ENCODE measurements at regions not wholly inside any gene's neighbourhood (a gene's known extent, or its start where the extent isn't known, plus 50 kb on each side); places are given as distances from the start of the nearest gene placed in this dataset.

DNA sequence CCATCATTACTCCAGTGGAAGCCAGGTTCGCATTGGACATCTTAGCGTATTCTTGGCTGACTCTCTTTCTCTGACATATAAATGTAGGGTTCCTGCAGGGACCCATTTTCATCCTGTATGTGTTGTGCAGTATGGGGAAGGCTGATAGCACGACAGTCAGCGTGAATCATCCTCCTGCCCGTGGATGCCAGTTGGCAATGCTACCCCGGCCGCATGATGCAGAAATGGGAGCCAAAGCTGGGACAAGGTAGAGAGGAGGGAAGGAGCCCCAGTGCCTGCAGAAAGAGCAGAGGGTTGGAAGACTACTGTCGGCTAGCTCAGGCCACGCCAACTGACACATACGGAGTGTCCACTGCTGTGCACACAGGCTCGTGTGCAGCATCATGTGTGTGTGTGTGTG, 251.6 kb downstream of the SKAP2 start:
- DNase-seq: no peak

DNA sequence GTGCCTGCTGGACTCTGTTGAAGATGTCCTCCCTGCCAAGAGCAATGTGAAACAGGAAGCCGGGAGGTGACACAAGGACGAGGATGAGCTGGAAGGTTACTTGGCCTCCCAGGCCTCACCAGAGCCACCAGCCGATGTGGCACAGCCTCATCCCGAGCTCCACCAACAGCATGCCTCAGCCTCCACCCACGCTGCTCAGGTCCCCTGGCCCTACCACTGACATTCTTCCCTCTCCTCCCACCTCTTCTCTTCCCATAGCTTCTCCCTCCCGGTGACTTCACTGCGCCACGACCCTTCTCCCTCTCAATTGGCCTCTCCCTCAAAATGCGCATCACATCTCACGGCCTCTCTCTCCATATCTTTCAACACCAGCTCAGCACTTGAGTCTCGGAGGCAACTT, 249.9 kb downstream of the SKAP2 start:
- DNase-seq: no peak

DNA sequence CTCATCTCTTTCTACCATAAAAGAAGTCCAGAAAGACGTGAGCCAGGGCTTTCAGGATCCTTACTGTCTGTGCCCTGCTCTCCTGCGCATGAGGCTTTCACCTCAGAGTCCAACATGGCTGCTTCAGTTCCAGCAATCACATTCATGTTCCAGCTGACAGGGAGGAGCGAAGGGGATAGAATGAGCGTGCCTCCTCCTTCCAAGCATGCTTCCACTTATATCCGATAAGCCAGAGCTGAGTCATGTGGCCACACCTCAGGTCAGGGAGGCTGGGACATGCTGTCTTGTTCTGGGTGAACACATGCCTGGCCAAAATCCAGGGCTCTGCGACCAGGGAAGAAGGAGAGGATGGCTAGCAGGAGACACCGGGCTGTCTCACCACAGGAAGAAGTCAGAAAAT, 248.2 kb downstream of the SKAP2 start:
- DNase-seq: no peak

DNA sequence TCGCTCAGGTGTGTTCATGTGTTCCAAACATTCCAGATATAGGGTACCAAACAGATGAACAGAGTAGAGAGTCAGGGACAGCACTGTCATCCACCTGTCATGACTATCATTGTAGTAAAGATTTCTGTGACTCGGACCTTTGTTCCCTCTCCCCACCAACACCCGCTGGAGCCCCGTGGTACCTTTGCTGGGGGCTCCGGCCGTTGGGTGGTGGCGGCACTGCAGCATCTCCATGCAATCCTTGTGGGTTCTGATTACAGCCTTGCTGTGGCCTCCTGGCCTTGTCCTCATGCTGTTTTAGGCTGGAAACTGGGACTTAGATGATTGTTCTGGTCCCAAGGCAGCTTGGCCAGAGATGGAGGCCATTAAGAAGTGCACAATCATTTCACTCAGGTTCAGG, 247.3 kb downstream of the SKAP2 start:
- no peak for DNase-seq

Data from dermis blood vessel endothelial cell (primary cell).